Chondrocyte (in vitro differentiated cells): ENCODE measurements at regions not wholly inside any gene's neighbourhood (a gene's known extent, or its start where the extent isn't known, plus 50 kb on each side); places are given as distances from the start of the nearest gene placed in this dataset.

ENCODE experiments used
- DNase-seq: peaks from one replicate; pipeline ENCODE4 v3.0.0; 2021; ENCODE audit warnings: mixed read lengths, low spot score
- H3K27ac Mint-ChIP-seq: one replicate; pipeline ENCODE4 v1.8.0; 2021; ENCODE audit warnings: mild to moderate bottlenecking, moderate library complexity, mixed read lengths; ENCODE audit not compliant: unreplicated experiment
- H3K27me3 Mint-ChIP-seq: 2 replicates; pipeline ENCODE4 v1.8.0; 2021; ENCODE audit warnings: low read depth, mixed read lengths
- H3K36me3 Mint-ChIP-seq: 2 replicates; pipeline ENCODE4 v1.8.0; 2021; ENCODE audit warnings: low read depth, mixed read lengths
- H3K4me1 Mint-ChIP-seq: 2 replicates; pipeline ENCODE4 v1.8.0; 2021; ENCODE audit warnings: low read depth, mild to moderate bottlenecking, mixed read lengths
- H3K4me3 Mint-ChIP-seq: one replicate; pipeline ENCODE4 v1.8.0; 2021; ENCODE audit warnings: mild to moderate bottlenecking, moderate library complexity, mixed read lengths; ENCODE audit not compliant: unreplicated experiment
- H3K9me3 Mint-ChIP-seq: 2 replicates; pipeline ENCODE4 v1.8.0; 2021; ENCODE audit warnings: low read depth, mixed read lengths
- TF ChIP-seq, protein P1 (sequence below): fragments of 200-600 bp; sonication (generic); IDR thresholded peaks from 2 replicates; pipeline ENCODE4 v1.5.0; 2021; ENCODE audit warnings: antibody characterized with exemption, mild to moderate bottlenecking, moderate library complexity

DNA sequence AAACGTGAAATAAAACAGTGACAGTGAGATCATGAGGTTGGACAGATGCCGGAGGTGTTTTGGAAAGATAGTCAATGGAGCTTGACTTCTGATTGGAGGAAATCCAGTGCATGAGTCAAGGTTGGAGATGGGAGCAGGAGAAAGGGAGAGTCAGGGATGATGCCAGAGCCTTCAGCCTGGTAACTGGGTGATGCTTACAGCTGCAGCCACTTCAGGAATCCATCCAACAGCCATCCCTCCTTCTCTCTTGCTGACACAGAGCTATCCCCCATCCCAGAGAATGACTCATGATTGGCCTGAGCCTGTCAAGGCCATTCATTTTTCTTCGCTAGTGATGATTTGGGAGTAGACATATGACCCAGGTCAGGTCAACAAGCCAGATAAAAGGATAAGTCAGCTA lies 112.8 kb downstream of the SAMD5 start:
- peaks cover 28% of the 10 kb centered on the region for H3K4me1 Mint-ChIP-seq
- TF ChIP-seq, protein P1, sequence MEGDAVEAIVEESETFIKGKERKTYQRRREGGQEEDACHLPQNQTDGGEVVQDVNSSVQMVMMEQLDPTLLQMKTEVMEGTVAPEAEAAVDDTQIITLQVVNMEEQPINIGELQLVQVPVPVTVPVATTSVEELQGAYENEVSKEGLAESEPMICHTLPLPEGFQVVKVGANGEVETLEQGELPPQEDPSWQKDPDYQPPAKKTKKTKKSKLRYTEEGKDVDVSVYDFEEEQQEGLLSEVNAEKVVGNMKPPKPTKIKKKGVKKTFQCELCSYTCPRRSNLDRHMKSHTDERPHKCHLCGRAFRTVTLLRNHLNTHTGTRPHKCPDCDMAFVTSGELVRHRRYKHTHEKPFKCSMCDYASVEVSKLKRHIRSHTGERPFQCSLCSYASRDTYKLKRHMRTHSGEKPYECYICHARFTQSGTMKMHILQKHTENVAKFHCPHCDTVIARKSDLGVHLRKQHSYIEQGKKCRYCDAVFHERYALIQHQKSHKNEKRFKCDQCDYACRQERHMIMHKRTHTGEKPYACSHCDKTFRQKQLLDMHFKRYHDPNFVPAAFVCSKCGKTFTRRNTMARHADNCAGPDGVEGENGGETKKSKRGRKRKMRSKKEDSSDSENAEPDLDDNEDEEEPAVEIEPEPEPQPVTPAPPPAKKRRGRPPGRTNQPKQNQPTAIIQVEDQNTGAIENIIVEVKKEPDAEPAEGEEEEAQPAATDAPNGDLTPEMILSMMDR, result no peak

DNA sequence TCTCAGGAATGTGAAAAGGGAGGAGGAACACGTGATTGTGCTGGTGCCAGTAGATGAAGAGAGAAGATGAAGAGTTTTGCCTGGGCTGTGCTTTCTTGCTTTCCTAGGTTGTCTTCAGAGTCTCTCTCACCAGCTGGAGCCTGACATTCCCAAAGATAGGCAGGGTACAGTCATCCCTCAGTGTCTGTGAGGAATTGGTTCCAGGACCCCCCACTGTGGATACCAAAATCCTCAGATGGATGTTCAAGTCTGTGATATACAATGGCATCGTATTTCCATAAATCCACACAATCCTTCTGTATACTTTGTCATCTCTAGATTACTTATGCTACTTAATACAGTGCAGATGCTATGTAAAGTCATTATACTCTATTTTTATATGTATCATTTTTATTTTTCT lies 113.5 kb downstream of the SAMD5 start:
- Mint-ChIP-seq H3K9me3 (no peaks in the 10 kb centered on the region), H3K27ac (no peak overlapping the region), H3K4me3 (no peak overlapping the region), H3K27me3 (no peaks in the 10 kb centered on the region), H3K36me3 (no peaks in the 10 kb centered on the region), H3K4me1 (peaks cover 34% of the 10 kb centered on the region)
- TF ChIP-seq, protein P1, result no peak
- DNase-seq, result no peak

More for the DNA sequence above, 112.8 kb downstream of the SAMD5 start:
- no peak overlapping the region for H3K4me3 Mint-ChIP-seq
- H3K9me3 Mint-ChIP-seq, result no peaks in the 10 kb centered on the region
- no peaks in the 10 kb centered on the region for H3K36me3 Mint-ChIP-seq
- H3K27ac Mint-ChIP-seq, result no peak overlapping the region
- H3K27me3 Mint-ChIP-seq, result no peaks in the 10 kb centered on the region
- DNase-seq, result no peak

- Mint-ChIP-seq H3K9me3 (no peaks in the 10 kb centered on the region), H3K4me1 (peaks cover 29% of the 10 kb centered on the region), H3K27ac (no peak overlapping the region), H3K4me3 (no peak overlapping the region), H3K36me3 (no peaks in the 10 kb centered on the region), H3K27me3 (no peaks in the 10 kb centered on the region)
- DNase-seq, result no peak
- TF ChIP-seq, protein P1, result no peak
Measured at GRCh38 chr6:147624946-147625515, 116.5 kb downstream of the SAMD5 start.

DNA sequence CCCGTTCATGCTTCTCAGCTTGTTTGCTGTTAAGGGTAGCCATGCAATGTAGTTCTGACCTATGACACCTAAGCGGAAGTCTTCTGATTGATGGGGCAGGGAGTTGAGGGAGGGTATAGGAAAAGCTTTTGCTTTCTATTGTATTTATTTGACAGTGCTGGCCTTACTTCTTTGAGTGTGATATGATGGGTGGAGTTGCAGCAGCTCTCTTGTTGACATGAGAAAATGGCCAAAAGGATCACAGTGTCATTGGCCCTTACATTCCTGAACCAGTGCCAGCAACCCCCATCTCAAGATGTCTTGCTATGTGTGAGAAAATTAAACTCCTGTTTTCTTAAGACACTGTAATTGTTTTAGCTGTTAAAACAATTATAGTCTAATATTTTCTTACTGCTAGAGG lies 117.5 kb downstream of the SAMD5 start:
- no peak overlapping the region for H3K4me3 Mint-ChIP-seq
- H3K36me3 Mint-ChIP-seq, result no peaks in the 10 kb centered on the region
- TF ChIP-seq, protein P1, result no peak
- H3K9me3 Mint-ChIP-seq, result no peaks in the 10 kb centered on the region
- DNase-seq, result no peak
- peaks cover 29% of the 10 kb centered on the region for H3K4me1 Mint-ChIP-seq
- no peaks in the 10 kb centered on the region for H3K27me3 Mint-ChIP-seq
- H3K27ac Mint-ChIP-seq, result peak overlapping the region; percentile 28

GRCh38 chr6:147627411-147627810 lies 118.9 kb downstream of the SAMD5 start:
- peaks cover 4% of the 10 kb centered on the region for H3K9me3 Mint-ChIP-seq
- no peak overlapping the region for H3K4me3 Mint-ChIP-seq

More at GRCh38 chr6:147627411-147627810, 118.9 kb downstream of the SAMD5 start:
- Mint-ChIP-seq H3K27me3 (no peaks in the 10 kb centered on the region), H3K27ac (no peak overlapping the region), H3K4me1 (peaks cover 39% of the 10 kb centered on the region), H3K36me3 (no peaks in the 10 kb centered on the region)
- DNase-seq, result no peak
- TF ChIP-seq, protein P1, result no peak
